Activated CD4-positive, alpha-beta memory T cell treated with anti-CD3 and anti-CD28 coated beads, Interleukin-2, amount 10 ng/mL, durations not matched to agents 7 days and 5 days (primary cell): ENCODE measurements at regions not wholly inside any gene's neighbourhood (a gene's known extent, or its start where the extent isn't known, plus 50 kb on each side); places are given as distances from the start of the nearest gene placed in this dataset.

Experiments used
- CTCF ChIA-PET: fragments of 350-600 bp; sonication (Branson Sonifier 250); formaldehyde crosslinking; loops from one replicate; lab custom pipeline; 2021; ENCODE audit warnings: antibody characterized with exemption, inconsistent platforms; lab: Charles Lee
- POLR2A ChIA-PET: fragments of 350-600 bp; sonication (Branson Sonifier 250); formaldehyde crosslinking; loops from one replicate; lab custom pipeline; 2021; ENCODE audit warnings: antibody characterized with exemption; lab: Charles Lee
- DNase-seq: peaks from one replicate; pipeline ENCODE4 v3.0.0-alpha.2; 2020
- H3K27ac Mint-ChIP-seq: one replicate; pipeline ENCODE4 v1.8.0; 2021; ENCODE audit warnings: mild to moderate bottlenecking, mixed read lengths
- H3K27me3 Mint-ChIP-seq: one replicate; pipeline ENCODE4 v1.8.0; 2021; ENCODE audit warnings: mixed read lengths
- H3K36me3 Mint-ChIP-seq: one replicate; pipeline ENCODE4 v1.8.0; 2021; ENCODE audit warnings: low read depth, mixed read lengths
- H3K4me1 Mint-ChIP-seq: one replicate; pipeline ENCODE4 v1.8.0; 2021; ENCODE audit warnings: mixed read lengths
- H3K4me3 Mint-ChIP-seq: one replicate; pipeline ENCODE4 v1.8.0; 2021; ENCODE audit warnings: mild to moderate bottlenecking, mixed read lengths
- H3K9me3 Mint-ChIP-seq: one replicate; pipeline ENCODE4 v1.8.0; 2021; ENCODE audit warnings: mixed read lengths

GRCh38 chr1:37310064-37310463 is 164.3 kb upstream of the ZC3H12A start:
- H3K36me3 Mint-ChIP-seq, result no peaks in the 10 kb centered on the region
- no peaks in the 10 kb centered on the region for H3K4me1 Mint-ChIP-seq
- CTCF ChIA-PET, result no interaction called here
- H3K4me3 Mint-ChIP-seq, result no peak overlapping the region
- POLR2A ChIA-PET, result no interaction called here
- H3K9me3 Mint-ChIP-seq, result no peaks in the 10 kb centered on the region
- no peak for DNase-seq
- no peak overlapping the region for H3K27ac Mint-ChIP-seq
- peaks cover 22% of the 10 kb centered on the region for H3K27me3 Mint-ChIP-seq

- ChIA-PET POLR2A (no interaction called here), CTCF (no interaction called here)
- no peak for DNase-seq
- H3K9me3 Mint-ChIP-seq, result no peaks in the 10 kb centered on the region
- H3K27me3 Mint-ChIP-seq, result peaks cover 59% of the 10 kb centered on the region
- no peak overlapping the region for H3K4me3 Mint-ChIP-seq
- no peak overlapping the region for H3K27ac Mint-ChIP-seq
- H3K36me3 Mint-ChIP-seq, result no peaks in the 10 kb centered on the region
- no peaks in the 10 kb centered on the region for H3K4me1 Mint-ChIP-seq
These were observed 159.0 kb upstream of the ZC3H12A start for GRCh38 chr1:37315371-37315846.

- Mint-ChIP-seq H3K27me3 (peaks cover 54% of the 10 kb centered on the region), H3K4me1 (no peaks in the 10 kb centered on the region), H3K9me3 (no peaks in the 10 kb centered on the region), H3K27ac (no peak overlapping the region), H3K4me3 (no peak overlapping the region), H3K36me3 (no peaks in the 10 kb centered on the region)
- DNase-seq, result no peak
- CTCF ChIA-PET, result no interaction called here
- POLR2A ChIA-PET, result no interaction called here
These were observed 156.4 kb upstream of the ZC3H12A start for GRCh38 chr1:37317870-37318467.

GRCh38 chr1:37318490-37318889 is 155.9 kb upstream of the ZC3H12A start:
- Mint-ChIP-seq H3K4me1 (no peaks in the 10 kb centered on the region), H3K27ac (no peak overlapping the region), H3K36me3 (no peaks in the 10 kb centered on the region), H3K4me3 (no peak overlapping the region), H3K9me3 (no peaks in the 10 kb centered on the region), H3K27me3 (peaks cover 49% of the 10 kb centered on the region)
- POLR2A ChIA-PET, result no interaction called here
- no peak for DNase-seq
- CTCF ChIA-PET, result no interaction called here

GRCh38 chr1:37319284-37319683 is 155.1 kb upstream of the ZC3H12A start:
- no peaks in the 10 kb centered on the region for H3K36me3 Mint-ChIP-seq
- H3K27me3 Mint-ChIP-seq, result peaks cover 47% of the 10 kb centered on the region
- H3K4me1 Mint-ChIP-seq, result no peaks in the 10 kb centered on the region
- no peak for DNase-seq
- ChIA-PET CTCF (no interaction called here), POLR2A (no interaction called here)
- H3K9me3 Mint-ChIP-seq, result no peaks in the 10 kb centered on the region
- no peak overlapping the region for H3K27ac Mint-ChIP-seq
- no peak overlapping the region for H3K4me3 Mint-ChIP-seq

GRCh38 chr1:37323486-37324377 is 150.6 kb upstream of the ZC3H12A start:
- Mint-ChIP-seq H3K4me3 (no peak overlapping the region), H3K27me3 (peaks cover 9% of the 10 kb centered on the region), H3K36me3 (no peaks in the 10 kb centered on the region), H3K27ac (no peak overlapping the region), H3K9me3 (no peaks in the 10 kb centered on the region), H3K4me1 (no peaks in the 10 kb centered on the region)
- ChIA-PET POLR2A (no interaction called here), CTCF (interaction anchor here (0.7 to 2.4 kb wide), 5 partner anchors 30 to 808 kb away, joined by 3 to 11 read pairs (median 3); no protein-coding TSS in a partner anchor)
- DNase-seq, result peak; percentile 24

- POLR2A ChIA-PET, result no interaction called here
- Mint-ChIP-seq H3K36me3 (no peaks in the 10 kb centered on the region), H3K4me3 (no peak overlapping the region), H3K4me1 (no peaks in the 10 kb centered on the region), H3K27ac (no peak overlapping the region), H3K27me3 (peaks cover 2% of the 10 kb centered on the region), H3K9me3 (no peaks in the 10 kb centered on the region)
- CTCF ChIA-PET, result interaction anchor here (2.4 kb wide), 1 partner anchor 809 kb away, joined by 11 read pairs; no protein-coding TSS in a partner anchor
- DNase-seq, result no peak
These were observed 149.4 kb upstream of the ZC3H12A start for GRCh38 chr1:37325010-37325409.

GRCh38 chr1:37325509-37326437 is 148.6 kb upstream of the ZC3H12A start:
- H3K36me3 Mint-ChIP-seq, result no peaks in the 10 kb centered on the region
- H3K27me3 Mint-ChIP-seq, result peaks cover 2% of the 10 kb centered on the region
- no peak overlapping the region for H3K4me3 Mint-ChIP-seq
- DNase-seq, result no peak
- ChIA-PET CTCF (interaction anchor here (2.4 kb wide), 1 partner anchor 810 kb away, joined by 11 read pairs; no protein-coding TSS in a partner anchor), POLR2A (no interaction called here)
- no peaks in the 10 kb centered on the region for H3K4me1 Mint-ChIP-seq
- no peak overlapping the region for H3K27ac Mint-ChIP-seq
- H3K9me3 Mint-ChIP-seq, result no peaks in the 10 kb centered on the region

GRCh38 chr1:37332126-37332525 is 142.3 kb upstream of the ZC3H12A start:
- Mint-ChIP-seq H3K4me1 (no peaks in the 10 kb centered on the region), H3K27me3 (peaks cover 6% of the 10 kb centered on the region), H3K9me3 (no peaks in the 10 kb centered on the region), H3K27ac (no peak overlapping the region), H3K36me3 (no peaks in the 10 kb centered on the region), H3K4me3 (no peak overlapping the region)
- DNase-seq, result no peak
- ChIA-PET POLR2A (no interaction called here), CTCF (no interaction called here)

- CTCF ChIA-PET, result no interaction called here
- no peaks in the 10 kb centered on the region for H3K36me3 Mint-ChIP-seq
These were observed 135.7 kb upstream of the ZC3H12A start for GRCh38 chr1:37338658-37339057.

GRCh38 chr1:37342736-37343135 is 131.6 kb upstream of the ZC3H12A start:
- POLR2A ChIA-PET, result no interaction called here
- no peak for DNase-seq
- CTCF ChIA-PET, result no interaction called here
- Mint-ChIP-seq H3K36me3 (no peaks in the 10 kb centered on the region), H3K27me3 (no peaks in the 10 kb centered on the region), H3K4me1 (no peaks in the 10 kb centered on the region), H3K4me3 (no peak overlapping the region), H3K27ac (no peak overlapping the region), H3K9me3 (no peaks in the 10 kb centered on the region)

More at GRCh38 chr1:37338658-37339057, 135.7 kb upstream of the ZC3H12A start:
- DNase-seq, result no peak
- POLR2A ChIA-PET, result no interaction called here
- Mint-ChIP-seq H3K4me1 (no peaks in the 10 kb centered on the region), H3K9me3 (no peaks in the 10 kb centered on the region), H3K27me3 (peaks cover 4% of the 10 kb centered on the region), H3K4me3 (no peak overlapping the region), H3K27ac (no peak overlapping the region)

GRCh38 chr1:37347104-37347649 is 127.2 kb upstream of the ZC3H12A start:
- no peak overlapping the region for H3K27ac Mint-ChIP-seq
- CTCF ChIA-PET, result no interaction called here
- no peaks in the 10 kb centered on the region for H3K36me3 Mint-ChIP-seq
- no peaks in the 10 kb centered on the region for H3K27me3 Mint-ChIP-seq
- no peaks in the 10 kb centered on the region for H3K4me1 Mint-ChIP-seq
- no peak for DNase-seq
- H3K4me3 Mint-ChIP-seq, result no peak overlapping the region
- POLR2A ChIA-PET, result no interaction called here
- no peaks in the 10 kb centered on the region for H3K9me3 Mint-ChIP-seq
